Epidermal melanocyte (primary cell): ENCODE measurements at regions not wholly inside any gene's neighbourhood (a gene's known extent, or its start where the extent isn't known, plus 50 kb on each side); places are given as distances from the start of the nearest gene placed in this dataset.
A peak's percentile ranks its signal among the peaks of the same experiment; 100 is the strongest.

Source experiments
- DNase-seq: peaks from one replicate; pipeline ENCODE4 v3.0.0; 2011; ENCODE audit warnings: low spot score; ENCODE audit not compliant: insufficient read length

- DNase-seq, result peak; percentile 69
Observed at GRCh38 chr6:26196846-26197635, 109.8 kb downstream of the HFE start.

- DNase-seq, result no peak
Observed at GRCh38 chr6:26197636-26197932, 110.4 kb downstream of the HFE start.

- DNase-seq, result no peak
Observed at GRCh38 chr6:26197933-26198721, 110.9 kb downstream of the HFE start.

- no peak for DNase-seq
Observed at GRCh38 chr6:26198722-26199056, 111.5 kb downstream of the HFE start.

- DNase-seq, result peak; percentile 69
Observed at GRCh38 chr6:26199057-26199772, 112.0 kb downstream of the HFE start.

- DNase-seq, result no peak
Observed at GRCh38 chr6:26199773-26200764, 112.8 kb downstream of the HFE start.

- no peak for DNase-seq
Observed at GRCh38 chr6:26200918-26201721, 113.9 kb downstream of the HFE start.

- DNase-seq, result no peak
Observed at GRCh38 chr6:26202201-26202611, 115.0 kb downstream of the HFE start.

GRCh38 chr6:26202811-26203583, 115.8 kb downstream of the HFE start:
- DNase-seq, result no peak

GRCh38 chr6:26204332-26205160, 117.3 kb downstream of the HFE start:
- peak; percentile 91 for DNase-seq

GRCh38 chr6:26205161-26205624, 118.0 kb downstream of the HFE start:
- no peak for DNase-seq

GRCh38 chr6:26205625-26206574, 118.7 kb downstream of the HFE start:
- DNase-seq, result no peak

- no peak for DNase-seq
Observed at GRCh38 chr6:26206868-26207801, 119.9 kb downstream of the HFE start.

GRCh38 chr6:26211963-26212362, 124.7 kb downstream of the HFE start:
- no peak for DNase-seq

- no peak for DNase-seq
Observed at GRCh38 chr6:26213334-26214075, 126.3 kb downstream of the HFE start.
